DMS 273 treated with DMSO at 0.1 percent for 48 hours (cell line): ENCODE measurements at regions not wholly inside any gene's neighbourhood (a gene's known extent, or its start where the extent isn't known, plus 50 kb on each side); places are given as distances from the start of the nearest gene placed in this dataset.
"Not testable (repeated sequence)": the region's sequence is repeated elsewhere in the genome, so short reads cannot be mapped to it uniquely, and the experiment has no call there.

ENCODE experiments used
- DNase-seq: peaks from one replicate; lab custom pipeline; 2025; lab: John Stamatoyannopoulos, UW

DNA sequence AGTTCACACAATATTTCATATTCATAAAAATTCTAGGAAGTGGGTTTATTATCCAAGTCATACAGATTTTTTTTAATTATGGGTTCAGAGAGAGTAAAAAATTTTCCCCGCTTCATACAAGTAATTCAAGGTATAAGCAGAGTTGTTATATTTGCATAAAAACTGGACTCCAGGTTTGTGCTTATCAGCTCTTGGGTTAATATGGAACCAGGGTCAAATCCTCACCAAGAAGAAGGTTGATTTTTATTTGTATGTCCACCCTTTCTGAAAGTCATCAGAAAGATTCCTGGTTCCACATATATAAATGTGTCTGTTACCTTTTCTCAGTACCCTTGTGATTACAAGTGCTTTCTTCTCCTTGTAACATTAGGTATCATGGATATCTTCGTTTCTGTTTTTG lies 143.8 kb upstream of the PKN2 start:
- DNase-seq = no peak

- no peak for DNase-seq
These were observed 142.5 kb upstream of the PKN2 start for GRCh38 chr1:88541596-88541995.

DNA sequence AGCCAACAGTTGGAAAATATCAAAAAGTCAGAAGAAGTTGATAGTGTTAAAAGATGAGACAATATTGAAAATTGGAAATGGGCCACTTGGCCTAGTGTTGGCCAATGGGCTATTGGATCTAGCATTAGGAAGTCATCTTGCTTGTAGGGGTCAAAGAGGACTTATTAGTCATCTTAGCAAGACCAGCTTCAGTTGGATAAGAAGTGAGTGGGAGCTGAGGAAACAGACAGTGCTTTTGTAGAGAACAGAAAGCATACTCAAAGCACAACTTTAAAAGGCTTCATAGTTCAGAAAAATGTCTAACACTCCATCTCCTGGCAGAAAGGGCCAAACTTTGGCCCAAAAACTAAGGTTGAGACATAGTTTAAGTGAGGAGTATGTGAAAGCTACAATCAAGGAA lies 139.9 kb upstream of the PKN2 start:
- no peak for DNase-seq

GRCh38 chr1:88549536-88549935 lies 134.5 kb upstream of the PKN2 start:
- no peak for DNase-seq

DNA sequence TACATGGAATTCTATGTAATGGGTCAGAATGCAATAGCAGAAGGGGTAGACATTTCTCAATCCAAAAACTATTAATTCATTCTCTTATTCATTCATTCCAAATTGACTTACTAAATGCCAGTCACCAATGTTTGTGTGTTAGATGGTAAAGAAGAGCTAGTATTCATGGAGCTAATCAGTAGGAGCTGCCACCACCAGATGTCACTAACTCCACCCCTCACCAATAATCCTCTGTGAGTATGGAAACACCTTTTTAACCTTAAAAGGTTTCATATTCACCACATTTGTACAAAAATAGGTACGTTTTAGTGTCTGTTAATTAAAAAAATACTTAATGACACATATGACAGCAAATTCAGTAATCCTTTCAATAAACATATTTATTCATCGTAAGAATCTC lies 131.8 kb upstream of the PKN2 start:
- no peak for DNase-seq

DNA sequence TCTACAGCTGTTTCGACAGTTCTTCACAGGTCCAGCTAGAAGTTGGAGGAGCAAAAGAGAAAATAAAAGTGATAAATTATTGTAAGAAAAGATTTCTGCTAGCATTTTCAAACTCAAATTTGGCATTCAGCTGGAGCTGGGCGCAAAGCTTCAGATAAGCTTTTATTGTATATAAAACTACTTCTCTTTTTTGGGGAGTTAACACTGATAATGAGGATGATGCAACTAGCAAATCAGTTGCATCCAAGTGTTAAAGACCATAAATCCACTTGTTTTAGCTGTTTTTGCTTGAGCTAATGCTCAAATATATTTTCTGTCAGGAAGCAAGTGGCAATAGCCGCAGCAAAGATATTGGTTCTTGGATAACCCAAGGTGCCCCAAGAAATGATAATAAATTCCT lies 127.1 kb upstream of the PKN2 start:
- DNase-seq = no peak

GRCh38 chr1:88560621-88561020 lies 123.5 kb upstream of the PKN2 start:
- no peak for DNase-seq

DNA sequence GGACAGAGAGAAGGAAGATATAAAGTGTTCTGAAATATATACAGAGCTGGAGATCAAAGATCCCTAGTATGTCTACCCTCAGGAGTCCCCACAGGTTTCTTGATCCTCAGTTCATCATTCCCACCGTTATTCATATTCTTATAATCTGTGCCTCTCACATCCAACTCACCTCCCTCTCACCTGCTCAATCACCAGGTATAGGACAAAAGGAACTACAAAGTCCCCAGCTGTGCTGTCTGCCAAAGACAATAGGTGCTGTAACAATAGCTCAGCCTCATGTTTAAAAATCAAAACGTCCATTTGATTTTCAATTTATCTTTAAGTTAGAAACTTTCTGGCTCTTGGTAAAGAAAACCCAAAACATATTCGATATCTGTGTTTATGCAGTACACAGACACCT lies 121.1 kb upstream of the PKN2 start:
- no peak for DNase-seq

DNA sequence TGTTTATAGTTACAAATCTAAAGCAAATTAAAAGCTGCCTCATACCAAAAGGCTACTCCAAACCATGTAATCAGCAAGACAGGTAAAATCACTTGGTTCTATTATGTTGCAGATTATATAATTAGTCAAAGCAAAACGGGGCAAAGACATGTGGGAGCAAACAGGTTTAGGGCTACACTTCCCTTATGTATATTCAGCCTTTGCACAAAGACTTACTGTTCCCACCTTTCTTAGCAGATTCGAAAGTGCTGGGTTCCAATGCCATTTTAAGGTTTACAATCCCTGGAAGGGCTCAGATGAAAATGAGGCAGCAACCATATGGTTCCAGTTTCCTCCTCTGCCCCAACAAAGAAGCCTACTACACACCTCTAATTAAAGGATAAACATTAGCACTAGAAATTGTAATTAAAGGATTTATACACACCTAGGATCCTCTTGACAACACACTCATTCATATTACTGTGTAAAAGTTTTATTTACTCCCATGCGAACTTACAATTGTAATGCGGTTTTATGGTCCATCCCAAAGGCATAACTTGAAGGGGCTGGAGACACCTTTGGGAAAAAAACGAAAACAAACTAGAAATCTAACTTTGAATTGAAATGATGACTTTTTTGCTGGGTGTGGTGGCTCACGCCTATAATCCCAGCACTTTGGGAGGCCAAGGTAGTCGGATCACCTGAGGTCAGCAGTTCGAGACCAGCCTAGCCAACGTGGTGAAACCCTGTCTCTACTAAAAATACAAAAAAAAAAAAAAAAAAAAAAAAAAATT lies 117.3 kb upstream of the PKN2 start:
- no peak for DNase-seq

DNA sequence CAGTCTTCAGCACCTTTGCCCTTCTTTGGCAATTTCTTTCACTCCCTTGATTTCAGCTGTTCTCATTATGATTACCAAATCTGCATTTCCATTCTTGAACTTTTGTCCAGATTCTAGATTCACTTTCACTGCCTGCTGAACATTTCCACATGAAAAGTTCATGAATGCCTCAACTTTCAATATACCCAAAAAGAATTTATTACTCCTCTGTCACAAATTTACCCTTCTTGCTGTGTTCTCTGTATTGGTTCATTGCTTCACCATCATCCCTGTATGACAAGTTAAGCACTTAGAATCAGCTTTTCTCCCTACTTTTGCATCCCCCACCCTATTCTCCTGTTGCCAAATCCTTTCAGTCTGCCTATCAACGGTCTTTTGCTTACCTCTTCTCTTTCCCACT lies 112.6 kb upstream of the PKN2 start:
- DNase-seq = no peak

- DNase-seq = no peak
These were observed 104.5 kb upstream of the PKN2 start for GRCh38 chr1:88579598-88579997.

GRCh38 chr1:88581703-88582102 lies 102.4 kb upstream of the PKN2 start:
- no peak for DNase-seq

GRCh38 chr1:88593358-88593757 lies 90.7 kb upstream of the PKN2 start:
- no peak for DNase-seq

DNA sequence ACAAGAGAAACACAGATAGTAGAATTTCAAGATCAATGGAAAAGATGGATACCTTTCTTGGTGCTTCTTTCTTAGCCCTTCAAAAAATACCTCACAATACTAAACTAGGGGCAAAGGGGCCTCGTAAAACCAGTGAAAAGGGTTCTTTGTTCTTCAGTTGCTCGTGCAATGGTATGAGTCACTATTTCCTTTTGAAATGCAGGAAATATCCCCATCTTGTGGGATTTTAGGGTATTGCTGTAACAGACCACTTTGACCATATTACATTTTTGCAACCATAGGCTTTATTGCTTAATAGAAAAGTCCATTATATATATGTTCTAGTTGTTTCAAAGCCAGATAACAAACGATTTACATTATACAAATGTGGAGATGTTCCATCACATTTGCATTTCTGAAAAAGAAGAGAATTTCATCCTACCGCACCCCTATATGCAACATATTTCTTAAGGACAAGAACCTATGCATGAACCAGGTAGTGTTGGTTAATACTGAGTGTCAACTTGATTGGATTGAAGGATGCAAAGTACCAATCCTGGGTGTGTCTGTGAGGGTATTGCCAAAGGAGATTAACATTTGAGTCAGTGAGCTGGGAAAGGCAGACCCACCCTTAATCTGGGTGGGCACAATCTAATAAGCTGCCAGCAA lies 88.6 kb upstream of the PKN2 start:
- DNase-seq = peak; percentile 18

GRCh38 chr1:88597973-88598372 lies 86.1 kb upstream of the PKN2 start:
- DNase-seq = not testable (repeated sequence)

GRCh38 chr1:88608139-88608943 lies 75.7 kb upstream of the PKN2 start:
- DNase-seq = no peak

GRCh38 chr1:88609051-88609450 lies 75.0 kb upstream of the PKN2 start:
- DNase-seq = no peak

- no peak for DNase-seq
These were observed 73.4 kb upstream of the PKN2 start for GRCh38 chr1:88610687-88611086.

DNA sequence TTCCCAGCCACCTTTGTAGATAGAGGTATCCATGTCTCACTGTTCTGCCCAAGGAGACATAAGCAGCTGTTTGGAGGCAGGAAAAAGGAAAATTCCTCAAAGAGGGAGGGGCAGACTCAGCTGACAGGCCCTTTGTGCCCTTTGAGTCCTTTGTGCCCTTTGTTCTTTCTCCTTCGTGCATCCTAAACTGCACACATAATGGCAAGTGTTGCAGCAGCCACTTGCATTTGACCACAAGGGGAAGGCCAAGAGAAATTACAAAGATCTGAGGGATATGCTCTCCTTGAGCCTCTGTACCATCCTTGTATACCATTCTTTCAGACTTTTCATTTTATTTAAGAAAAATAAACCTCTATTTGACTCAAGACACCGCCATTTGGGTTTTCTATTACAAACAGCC lies 71.8 kb upstream of the PKN2 start:
- no peak for DNase-seq

GRCh38 chr1:88612773-88613172 lies 71.3 kb upstream of the PKN2 start:
- DNase-seq = no peak

DNA sequence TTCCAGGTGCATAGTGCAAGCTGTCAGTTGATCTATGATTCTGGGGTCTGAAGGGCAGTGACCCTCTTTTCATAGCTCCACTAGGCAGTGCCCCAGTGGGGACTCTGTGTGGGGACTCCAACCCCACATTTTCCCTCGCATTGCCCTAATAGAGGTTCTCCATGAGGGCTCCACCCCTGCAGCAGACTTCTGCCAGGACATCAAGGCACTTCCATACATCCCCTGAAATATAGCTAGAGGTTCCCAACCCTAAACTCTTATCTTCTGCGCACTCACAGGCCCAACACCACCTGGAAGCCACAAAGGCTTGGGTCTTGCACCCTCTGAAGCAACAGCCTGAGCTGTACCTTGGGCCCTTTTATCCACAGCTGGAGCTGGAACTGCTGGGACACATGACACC lies 65.7 kb upstream of the PKN2 start:
- no peak for DNase-seq

DNA sequence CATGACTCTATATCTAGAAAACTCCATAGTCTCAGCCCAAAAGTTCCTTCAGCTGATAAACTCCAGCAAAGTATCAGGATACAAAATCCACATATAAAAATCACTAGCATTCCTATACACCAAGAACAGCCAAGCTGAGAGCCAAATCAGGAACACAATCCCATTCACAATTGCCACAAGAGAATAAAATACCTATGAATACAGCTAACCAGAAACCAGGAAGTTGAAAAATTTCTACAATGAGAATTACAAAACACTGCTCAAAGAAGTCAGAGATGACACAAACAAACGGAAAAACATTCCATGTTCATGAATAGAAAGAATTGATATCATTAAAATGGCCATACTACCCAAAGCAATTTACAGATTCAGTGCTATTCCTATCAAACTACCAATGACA lies 61.0 kb upstream of the PKN2 start:
- DNase-seq = not testable (repeated sequence)
